ENCODE measurements at regions not wholly inside any gene's neighbourhood (a gene's known extent, or its start where the extent isn't known, plus 50 kb on each side); places are given as distances from the start of the nearest gene placed in this dataset.

DNA sequence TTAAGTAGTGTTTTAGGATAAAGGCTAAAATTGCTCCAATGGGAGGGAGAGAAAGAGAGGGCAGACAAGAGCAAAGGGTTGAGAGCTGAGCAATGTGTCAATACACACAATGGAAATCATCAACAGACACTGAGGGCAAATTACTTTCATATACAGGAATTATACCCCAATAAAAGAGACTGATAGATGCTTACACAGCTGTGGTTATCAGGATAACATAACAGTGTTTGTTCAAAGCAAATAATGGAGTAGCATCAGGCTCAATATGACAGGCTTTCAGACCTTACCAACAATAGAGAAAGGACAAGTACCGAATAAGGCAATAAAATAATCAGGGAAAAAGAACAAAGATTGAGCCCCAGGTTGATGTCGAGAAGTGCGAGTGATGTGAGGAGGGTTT lies 53.4 kb upstream of the DIO2 start:
- Histone ChIP-seq H3K36me3 (replicated peaks in 1 of 2; ENCODE audit: control insufficient read depth in 1 of 2, insufficient read depth in 2 of 2, low read length in 1 of 2) (no peaks in the 10 kb centered on the region), H4K20me1 (ENCODE audit: insufficient read depth) (no peaks in the 10 kb centered on the region), H3K9me3 (no peaks in the 10 kb centered on the region), H3K4me1 (ENCODE audit: control insufficient read depth in 1 of 2, insufficient read depth in 2 of 2, low read depth in 1 of 2, low read length in 1 of 2) (no peaks in the 10 kb centered on the region; a peak in 2 of 4 replicates), H3K79me2 (ENCODE audit: insufficient read depth) (no peaks in the 10 kb centered on the region), H3F3A (replicated peaks; ENCODE audit: insufficient read depth) (peaks cover 5% of the 10 kb centered on the region), H3K4me3 (ENCODE audit: low read depth in 2 of 2, low read length in 1 of 2) (no peak overlapping the region), H3K4me2 (no peak overlapping the region), H2AFZ (ENCODE audit: low read depth) (no peak overlapping the region), H3K9me2 (no peaks in the 10 kb centered on the region), H3K27ac (ENCODE audit: low read depth in 2 of 2, low read length in 1 of 2) (no peak overlapping the region), H3K9ac (no peak overlapping the region), H3K27me3 (ENCODE audit: insufficient read depth) (no peaks in the 10 kb centered on the region)
- WGBS (ENCODE audit: low lambda C conversion rate): 75% methylated on average over 3 of the region's 3 CpGs
- CTCF ChIA-PET: no interaction called here
- no peak for DNase-seq
- TF ChIP-seq, protein P1, sequence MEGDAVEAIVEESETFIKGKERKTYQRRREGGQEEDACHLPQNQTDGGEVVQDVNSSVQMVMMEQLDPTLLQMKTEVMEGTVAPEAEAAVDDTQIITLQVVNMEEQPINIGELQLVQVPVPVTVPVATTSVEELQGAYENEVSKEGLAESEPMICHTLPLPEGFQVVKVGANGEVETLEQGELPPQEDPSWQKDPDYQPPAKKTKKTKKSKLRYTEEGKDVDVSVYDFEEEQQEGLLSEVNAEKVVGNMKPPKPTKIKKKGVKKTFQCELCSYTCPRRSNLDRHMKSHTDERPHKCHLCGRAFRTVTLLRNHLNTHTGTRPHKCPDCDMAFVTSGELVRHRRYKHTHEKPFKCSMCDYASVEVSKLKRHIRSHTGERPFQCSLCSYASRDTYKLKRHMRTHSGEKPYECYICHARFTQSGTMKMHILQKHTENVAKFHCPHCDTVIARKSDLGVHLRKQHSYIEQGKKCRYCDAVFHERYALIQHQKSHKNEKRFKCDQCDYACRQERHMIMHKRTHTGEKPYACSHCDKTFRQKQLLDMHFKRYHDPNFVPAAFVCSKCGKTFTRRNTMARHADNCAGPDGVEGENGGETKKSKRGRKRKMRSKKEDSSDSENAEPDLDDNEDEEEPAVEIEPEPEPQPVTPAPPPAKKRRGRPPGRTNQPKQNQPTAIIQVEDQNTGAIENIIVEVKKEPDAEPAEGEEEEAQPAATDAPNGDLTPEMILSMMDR (IDR thresholded peaks at IDR 0.05): no peak
- TF ChIP-seq GATA2 (CRISPR knock-in tag; IDR thresholded peaks at IDR 0.05): no peak
- TF ChIP-seq, protein P2, sequence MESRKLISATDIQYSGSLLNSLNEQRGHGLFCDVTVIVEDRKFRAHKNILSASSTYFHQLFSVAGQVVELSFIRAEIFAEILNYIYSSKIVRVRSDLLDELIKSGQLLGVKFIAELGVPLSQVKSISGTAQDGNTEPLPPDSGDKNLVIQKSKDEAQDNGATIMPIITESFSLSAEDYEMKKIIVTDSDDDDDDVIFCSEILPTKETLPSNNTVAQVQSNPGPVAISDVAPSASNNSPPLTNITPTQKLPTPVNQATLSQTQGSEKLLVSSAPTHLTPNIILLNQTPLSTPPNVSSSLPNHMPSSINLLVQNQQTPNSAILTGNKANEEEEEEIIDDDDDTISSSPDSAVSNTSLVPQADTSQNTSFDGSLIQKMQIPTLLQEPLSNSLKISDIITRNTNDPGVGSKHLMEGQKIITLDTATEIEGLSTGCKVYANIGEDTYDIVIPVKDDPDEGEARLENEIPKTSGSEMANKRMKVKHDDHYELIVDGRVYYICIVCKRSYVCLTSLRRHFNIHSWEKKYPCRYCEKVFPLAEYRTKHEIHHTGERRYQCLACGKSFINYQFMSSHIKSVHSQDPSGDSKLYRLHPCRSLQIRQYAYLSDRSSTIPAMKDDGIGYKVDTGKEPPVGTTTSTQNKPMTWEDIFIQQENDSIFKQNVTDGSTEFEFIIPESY (IDR thresholded peaks at IDR 0.05; ENCODE audit: borderline replicate concordance, low read depth): no peak
- TF ChIP-seq SIN3A (IDR thresholded peaks at IDR 0.05; ENCODE audit: borderline replicate concordance, low read depth, low read length): no peak
- TF ChIP-seq, protein P3, sequence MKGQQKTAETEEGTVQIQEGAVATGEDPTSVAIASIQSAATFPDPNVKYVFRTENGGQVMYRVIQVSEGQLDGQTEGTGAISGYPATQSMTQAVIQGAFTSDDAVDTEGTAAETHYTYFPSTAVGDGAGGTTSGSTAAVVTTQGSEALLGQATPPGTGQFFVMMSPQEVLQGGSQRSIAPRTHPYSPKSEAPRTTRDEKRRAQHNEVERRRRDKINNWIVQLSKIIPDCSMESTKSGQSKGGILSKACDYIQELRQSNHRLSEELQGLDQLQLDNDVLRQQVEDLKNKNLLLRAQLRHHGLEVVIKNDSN (IDR thresholded peaks at IDR 0.05; ENCODE audit: borderline replicate concordance, low read depth): no peak
- TF ChIP-seq, protein P4, sequence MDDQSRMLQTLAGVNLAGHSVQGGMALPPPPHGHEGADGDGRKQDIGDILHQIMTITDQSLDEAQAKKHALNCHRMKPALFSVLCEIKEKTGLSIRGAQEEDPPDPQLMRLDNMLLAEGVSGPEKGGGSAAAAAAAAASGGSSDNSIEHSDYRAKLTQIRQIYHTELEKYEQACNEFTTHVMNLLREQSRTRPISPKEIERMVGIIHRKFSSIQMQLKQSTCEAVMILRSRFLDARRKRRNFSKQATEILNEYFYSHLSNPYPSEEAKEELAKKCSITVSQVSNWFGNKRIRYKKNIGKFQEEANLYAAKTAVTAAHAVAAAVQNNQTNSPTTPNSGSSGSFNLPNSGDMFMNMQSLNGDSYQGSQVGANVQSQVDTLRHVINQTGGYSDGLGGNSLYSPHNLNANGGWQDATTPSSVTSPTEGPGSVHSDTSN (IDR thresholded peaks at IDR 0.05): no peak
- no peak for TF ChIP-seq FOXM1 (IDR thresholded peaks at IDR 0.05; ENCODE audit: low read depth)
- TF ChIP-seq NFIC (IDR thresholded peaks at IDR 0.05; ENCODE audit: borderline replicate concordance): no peak
- POLR2A ChIA-PET: no interaction called here
